Activated naive CD8-positive, alpha-beta T cell treated with anti-CD3 and anti-CD28 coated beads for 36 hours (primary cell): ENCODE measurements at regions not wholly inside any gene's neighbourhood (a gene's known extent, or its start where the extent isn't known, plus 50 kb on each side); places are given as distances from the start of the nearest gene placed in this dataset.
"Not testable (repeated sequence)": the region's sequence is repeated elsewhere in the genome, so short reads cannot be mapped to it uniquely, and the experiment has no call there.

Source experiments
- DNase-seq: peaks from one replicate; pipeline ENCODE4 v3.0.0; 2021
- H3K27ac Mint-ChIP-seq: one replicate; pipeline ENCODE4 v1.8.0; 2022; ENCODE audit warnings: mild to moderate bottlenecking, moderate library complexity, mixed read lengths
- H3K27me3 Mint-ChIP-seq: one replicate; pipeline ENCODE4 v1.8.0; 2022; ENCODE audit warnings: mild to moderate bottlenecking, mixed read lengths
- H3K36me3 Mint-ChIP-seq: one replicate; pipeline ENCODE4 v1.8.0; 2021; ENCODE audit warnings: mild to moderate bottlenecking, mixed read lengths
- H3K4me1 Mint-ChIP-seq: one replicate; pipeline ENCODE4 v1.8.0; 2021; ENCODE audit warnings: mixed read lengths
- H3K4me3 Mint-ChIP-seq: one replicate; pipeline ENCODE4 v1.8.0; 2022; ENCODE audit warnings: mild to moderate bottlenecking, moderate library complexity, mixed read lengths
- H3K9me3 Mint-ChIP-seq: one replicate; pipeline ENCODE4 v1.8.0; 2022; ENCODE audit warnings: mixed read lengths

- no peak for DNase-seq
- peaks cover 9% of the 10 kb centered on the region for H3K36me3 Mint-ChIP-seq
- H3K27ac Mint-ChIP-seq: peak overlapping the region; percentile 95
- H3K27me3 Mint-ChIP-seq: no peaks in the 10 kb centered on the region
- H3K4me1 Mint-ChIP-seq: peaks cover 55% of the 10 kb centered on the region
- H3K9me3 Mint-ChIP-seq: peaks cover 3% of the 10 kb centered on the region
- H3K4me3 Mint-ChIP-seq: peak overlapping the region; percentile 1
Observed at GRCh38 chr14:98008381-98009113, 1211.4 kb downstream of the VRK1 start.

GRCh38 chr14:98009177-98009576 lies 1212.0 kb downstream of the VRK1 start:
- not testable (repeated sequence) for H3K4me3 Mint-ChIP-seq, H3K36me3 Mint-ChIP-seq, DNase-seq, H3K27me3 Mint-ChIP-seq, H3K9me3 Mint-ChIP-seq
- Mint-ChIP-seq H3K4me1 (peaks cover 58% of the 10 kb centered on the region), H3K27ac (peak overlapping the region; percentile 95)

GRCh38 chr14:98010784-98011183 lies 1213.6 kb downstream of the VRK1 start:
- Mint-ChIP-seq H3K4me1 (peaks cover 72% of the 10 kb centered on the region), H3K4me3 (no peak overlapping the region), H3K9me3 (peaks cover 1% of the 10 kb centered on the region), H3K27me3 (no peaks in the 10 kb centered on the region), H3K27ac (peak overlapping the region; percentile 48), H3K36me3 (peaks cover 10% of the 10 kb centered on the region)
- DNase-seq: no peak

- Mint-ChIP-seq H3K36me3 (peaks cover 3% of the 10 kb centered on the region), H3K27ac (peak overlapping the region; percentile 7), H3K4me1 (peaks cover 86% of the 10 kb centered on the region), H3K9me3 (no peaks in the 10 kb centered on the region), H3K4me3 (no peak overlapping the region), H3K27me3 (no peaks in the 10 kb centered on the region)
- no peak for DNase-seq
Observed at GRCh38 chr14:98014851-98015615, 1217.9 kb downstream of the VRK1 start.

- peak overlapping the region; percentile 20 for H3K4me3 Mint-ChIP-seq
- DNase-seq: no peak
- H3K4me1 Mint-ChIP-seq: peaks cover 84% of the 10 kb centered on the region
- no peaks in the 10 kb centered on the region for H3K27me3 Mint-ChIP-seq
- peaks cover 3% of the 10 kb centered on the region for H3K36me3 Mint-ChIP-seq
- H3K27ac Mint-ChIP-seq: peak overlapping the region; percentile 66
- H3K9me3 Mint-ChIP-seq: no peaks in the 10 kb centered on the region
Observed at GRCh38 chr14:98015921-98016320, 1218.7 kb downstream of the VRK1 start.

GRCh38 chr14:98018628-98019027 lies 1221.4 kb downstream of the VRK1 start:
- Mint-ChIP-seq H3K4me3 (no peak overlapping the region), H3K27ac (no peak overlapping the region), H3K27me3 (no peaks in the 10 kb centered on the region), H3K9me3 (no peaks in the 10 kb centered on the region), H3K36me3 (peaks cover 4% of the 10 kb centered on the region), H3K4me1 (peaks cover 71% of the 10 kb centered on the region)
- DNase-seq: peak; percentile 38

- no peak overlapping the region for H3K4me3 Mint-ChIP-seq
- no peak for DNase-seq
- H3K9me3 Mint-ChIP-seq: no peaks in the 10 kb centered on the region
- H3K27me3 Mint-ChIP-seq: no peaks in the 10 kb centered on the region
- no peak overlapping the region for H3K27ac Mint-ChIP-seq
- H3K36me3 Mint-ChIP-seq: peaks cover 1% of the 10 kb centered on the region
- H3K4me1 Mint-ChIP-seq: peaks cover 37% of the 10 kb centered on the region
Observed at GRCh38 chr14:98022541-98023520, 1225.6 kb downstream of the VRK1 start.

GRCh38 chr14:98028162-98028561 lies 1231.0 kb downstream of the VRK1 start:
- H3K9me3 Mint-ChIP-seq: peaks cover 10% of the 10 kb centered on the region
- no peak overlapping the region for H3K27ac Mint-ChIP-seq
- no peaks in the 10 kb centered on the region for H3K27me3 Mint-ChIP-seq
- DNase-seq: no peak
- peaks cover 7% of the 10 kb centered on the region for H3K4me1 Mint-ChIP-seq
- no peak overlapping the region for H3K4me3 Mint-ChIP-seq
- H3K36me3 Mint-ChIP-seq: peaks cover 4% of the 10 kb centered on the region

- Mint-ChIP-seq H3K27ac (no peak overlapping the region), H3K27me3 (no peaks in the 10 kb centered on the region), H3K9me3 (peaks cover 10% of the 10 kb centered on the region), H3K36me3 (peaks cover 4% of the 10 kb centered on the region), H3K4me1 (no peaks in the 10 kb centered on the region), H3K4me3 (no peak overlapping the region)
- no peak for DNase-seq
Observed at GRCh38 chr14:98035396-98035795, 1236.6 kb downstream of the BCL11B start.

GRCh38 chr14:98037831-98038230 lies 1234.2 kb downstream of the BCL11B start:
- DNase-seq: no peak
- H3K27ac Mint-ChIP-seq: no peak overlapping the region
- H3K36me3 Mint-ChIP-seq: peaks cover 3% of the 10 kb centered on the region
- H3K27me3 Mint-ChIP-seq: no peaks in the 10 kb centered on the region
- peaks cover 5% of the 10 kb centered on the region for H3K4me1 Mint-ChIP-seq
- H3K9me3 Mint-ChIP-seq: peaks cover 7% of the 10 kb centered on the region
- no peak overlapping the region for H3K4me3 Mint-ChIP-seq

GRCh38 chr14:98056946-98057345 lies 1215.1 kb downstream of the BCL11B start:
- DNase-seq: no peak
- H3K36me3 Mint-ChIP-seq: no peaks in the 10 kb centered on the region
- no peaks in the 10 kb centered on the region for H3K27me3 Mint-ChIP-seq
- no peak overlapping the region for H3K4me3 Mint-ChIP-seq
- no peaks in the 10 kb centered on the region for H3K9me3 Mint-ChIP-seq
- H3K27ac Mint-ChIP-seq: no peak overlapping the region
- H3K4me1 Mint-ChIP-seq: no peaks in the 10 kb centered on the region

- Mint-ChIP-seq H3K27me3 (no peaks in the 10 kb centered on the region), H3K27ac (no peak overlapping the region), H3K9me3 (no peaks in the 10 kb centered on the region), H3K36me3 (no peaks in the 10 kb centered on the region), H3K4me1 (no peaks in the 10 kb centered on the region), H3K4me3 (no peak overlapping the region)
- DNase-seq: no peak
Observed at GRCh38 chr14:98059106-98059505, 1212.9 kb downstream of the BCL11B start.

GRCh38 chr14:98062083-98062482 lies 1209.9 kb downstream of the BCL11B start:
- Mint-ChIP-seq H3K4me1 (no peaks in the 10 kb centered on the region), H3K4me3 (no peak overlapping the region), H3K9me3 (no peaks in the 10 kb centered on the region), H3K27me3 (no peaks in the 10 kb centered on the region), H3K36me3 (no peaks in the 10 kb centered on the region), H3K27ac (no peak overlapping the region)
- no peak for DNase-seq

- no peak for DNase-seq
- H3K27me3 Mint-ChIP-seq: no peaks in the 10 kb centered on the region
- no peak overlapping the region for H3K27ac Mint-ChIP-seq
- H3K9me3 Mint-ChIP-seq: no peaks in the 10 kb centered on the region
- peaks cover 6% of the 10 kb centered on the region for H3K4me1 Mint-ChIP-seq
- no peak overlapping the region for H3K4me3 Mint-ChIP-seq
- no peaks in the 10 kb centered on the region for H3K36me3 Mint-ChIP-seq
Observed at GRCh38 chr14:98069712-98070171, 1202.3 kb downstream of the BCL11B start.

GRCh38 chr14:98070536-98070935 lies 1201.5 kb downstream of the BCL11B start:
- Mint-ChIP-seq H3K36me3 (no peaks in the 10 kb centered on the region), H3K4me1 (peaks cover 6% of the 10 kb centered on the region), H3K27me3 (no peaks in the 10 kb centered on the region), H3K4me3 (no peak overlapping the region), H3K9me3 (no peaks in the 10 kb centered on the region), H3K27ac (no peak overlapping the region)
- DNase-seq: no peak
